ENCODE measurements at regions not wholly inside any gene's neighbourhood (a gene's known extent, or its start where the extent isn't known, plus 50 kb on each side); places are given as distances from the start of the nearest gene placed in this dataset.

DNA sequence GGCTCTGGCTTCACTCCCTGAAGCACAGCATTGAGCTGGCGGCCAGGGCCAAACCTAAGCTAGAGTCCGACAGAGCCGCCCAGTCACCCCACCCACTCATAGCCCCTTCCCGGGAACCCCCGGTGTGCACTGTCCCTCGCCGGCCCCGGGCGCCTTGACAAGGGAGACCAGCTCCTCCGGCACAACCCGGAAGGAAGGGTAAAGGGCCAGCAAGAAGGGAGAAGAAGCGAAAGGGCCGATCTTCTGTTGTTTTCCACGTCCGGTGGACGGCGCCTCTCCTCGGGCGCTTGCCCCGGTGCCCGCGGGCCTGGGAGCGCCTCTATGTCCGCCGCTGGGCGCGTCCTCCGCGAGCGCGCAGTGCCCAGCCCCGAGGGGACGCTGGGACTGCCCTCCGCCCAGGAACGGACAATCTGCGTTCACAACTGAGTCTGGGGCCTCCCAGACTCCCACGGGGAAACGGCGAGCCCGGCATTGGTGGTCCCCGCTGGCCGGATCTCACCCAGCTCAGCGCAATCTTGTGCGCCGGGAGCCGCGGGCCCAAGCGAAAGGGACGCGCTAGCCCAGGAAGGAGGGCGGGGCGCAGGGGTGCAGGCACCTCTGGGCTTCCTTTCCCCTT, 172.5 kb upstream of the MIR17HG start:
- DNase-seq: no peak

DNA sequence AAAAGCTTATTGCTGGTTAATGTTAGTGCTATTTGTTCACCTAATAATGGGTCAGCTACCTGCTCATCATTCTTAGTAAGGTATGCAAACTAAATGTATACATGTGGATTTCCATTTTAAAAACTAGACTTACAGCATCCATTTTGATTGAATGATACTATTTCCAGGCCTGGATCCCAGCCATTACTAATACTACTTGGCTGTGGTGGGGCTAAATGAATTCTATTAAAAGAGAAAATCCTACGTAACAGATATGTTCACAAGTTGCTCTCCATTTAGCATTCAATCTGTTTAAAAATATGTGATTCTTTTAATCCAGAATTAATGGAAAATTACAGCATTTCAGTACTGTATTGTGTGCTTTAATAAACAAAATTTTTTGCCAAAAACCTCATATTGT, 169.4 kb upstream of the MIR17HG start:
- DNase-seq: no peak

DNA sequence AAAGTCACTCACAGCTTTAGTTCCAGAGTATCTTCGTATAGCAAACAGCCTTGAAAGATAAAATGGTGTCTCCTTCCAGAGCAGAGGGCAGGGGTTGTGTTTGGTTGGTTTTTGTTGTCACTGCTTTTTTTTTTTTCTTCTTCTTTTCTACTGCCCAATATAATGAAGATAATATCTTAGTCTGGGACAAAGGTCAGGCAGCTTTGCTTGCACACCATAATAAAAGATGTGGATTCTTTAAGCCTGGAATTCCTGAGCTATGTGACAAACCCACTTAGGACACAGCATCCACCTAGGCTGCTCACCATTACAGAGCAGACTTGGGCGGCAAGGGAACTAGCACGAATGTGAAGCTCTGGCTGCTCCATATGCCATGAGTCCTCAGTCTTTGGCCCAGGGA, 165.6 kb upstream of the MIR17HG start:
- no peak for DNase-seq

DNA sequence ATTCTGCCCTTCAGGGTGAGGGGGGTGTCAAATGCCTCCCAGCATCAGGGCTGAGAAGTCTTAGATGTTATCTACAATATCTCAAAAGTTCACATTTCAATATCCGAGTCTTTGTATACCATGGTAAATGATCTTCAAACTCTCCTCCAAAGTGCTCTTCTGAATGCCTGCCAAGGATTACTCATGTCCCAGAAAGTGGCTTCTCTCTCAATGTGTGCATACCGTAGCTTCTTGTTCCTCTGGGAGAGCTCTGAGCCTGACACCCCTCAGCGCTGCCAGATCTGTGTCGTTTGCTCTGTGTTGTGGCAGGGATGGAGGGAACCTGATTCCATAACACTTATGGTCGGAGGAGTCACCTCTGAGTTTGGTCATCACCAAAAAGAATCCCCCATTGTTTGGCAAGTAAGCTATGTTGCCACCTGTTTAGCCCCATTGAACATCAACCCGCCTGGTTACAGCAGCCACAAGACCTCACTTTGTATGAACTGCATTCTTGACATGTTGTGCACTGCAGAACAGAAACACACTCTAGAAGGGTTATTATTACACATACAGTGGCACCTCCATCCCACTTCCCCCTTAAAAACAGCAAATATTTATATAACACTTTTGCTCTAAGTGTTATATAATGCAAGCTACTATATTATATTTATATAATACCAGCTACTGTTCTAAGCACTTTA, 163.1 kb upstream of the MIR17HG start:
- no peak for DNase-seq

DNA sequence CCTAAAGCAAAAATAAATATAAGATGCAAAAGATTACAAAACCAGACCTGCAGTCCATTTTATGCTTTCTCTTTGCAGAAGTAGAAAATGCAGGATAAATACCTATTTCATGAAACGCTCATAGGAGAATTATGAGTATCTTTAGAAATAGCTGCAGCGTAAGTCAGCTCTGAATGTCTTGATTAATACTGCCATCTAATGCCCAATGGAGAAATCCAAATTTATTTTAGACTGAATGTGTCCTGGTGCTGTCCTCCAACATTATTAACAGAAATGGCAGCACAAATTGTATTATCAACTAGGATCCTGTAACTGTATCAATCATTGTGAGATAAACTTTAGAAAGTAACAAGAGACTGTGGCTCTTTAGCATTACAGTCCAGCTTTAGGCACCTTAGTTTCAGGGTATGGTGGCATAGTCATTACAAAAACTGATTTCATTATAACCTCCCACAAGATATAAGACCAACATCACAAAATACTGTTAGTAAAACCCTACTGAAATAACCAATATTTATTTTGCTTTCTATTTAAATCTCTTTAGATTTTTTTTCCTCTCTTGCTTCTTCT, 162.1 kb upstream of the MIR17HG start:
- peak in 1 of 2 donors; percentile 40 for DNase-seq

DNA sequence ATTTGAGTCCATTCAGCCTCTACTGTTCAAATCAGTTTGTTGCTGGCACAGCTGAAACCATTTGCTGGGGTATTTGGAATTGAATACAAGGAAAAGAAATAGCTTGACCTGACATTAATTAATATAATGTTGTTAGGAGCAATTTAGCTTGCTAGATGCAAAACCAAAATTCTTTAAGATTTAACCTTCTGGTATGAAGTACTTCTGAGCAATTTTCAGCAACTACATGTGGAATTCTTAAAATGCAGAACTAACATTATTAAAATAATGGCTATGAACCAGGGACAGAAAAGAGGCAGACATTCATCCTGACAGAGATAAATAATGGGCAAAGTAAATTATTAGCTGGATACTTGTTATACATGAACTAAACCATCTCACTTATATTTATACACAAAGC, 160.0 kb upstream of the MIR17HG start:
- no peak for DNase-seq

DNA sequence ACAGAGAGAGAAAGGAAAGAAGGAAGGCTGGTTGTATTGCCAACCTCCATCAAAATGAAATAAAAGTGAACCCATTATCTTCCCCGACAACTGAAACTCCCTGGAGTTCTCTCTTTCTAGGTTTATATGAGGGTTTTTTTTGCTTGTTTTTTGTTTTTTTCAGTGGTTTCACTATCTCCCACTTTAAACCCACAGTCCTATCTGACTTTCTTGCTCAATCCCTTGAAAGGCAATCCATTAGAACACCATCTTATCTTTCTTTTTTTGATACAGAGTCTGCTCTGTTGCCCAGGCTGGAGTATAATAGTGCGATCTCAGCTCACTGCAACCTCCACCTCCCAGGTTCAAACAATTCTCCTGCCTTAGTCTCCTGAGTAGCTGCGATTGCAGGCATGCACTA, 158.0 kb upstream of the MIR17HG start:
- DNase-seq: no peak

DNA sequence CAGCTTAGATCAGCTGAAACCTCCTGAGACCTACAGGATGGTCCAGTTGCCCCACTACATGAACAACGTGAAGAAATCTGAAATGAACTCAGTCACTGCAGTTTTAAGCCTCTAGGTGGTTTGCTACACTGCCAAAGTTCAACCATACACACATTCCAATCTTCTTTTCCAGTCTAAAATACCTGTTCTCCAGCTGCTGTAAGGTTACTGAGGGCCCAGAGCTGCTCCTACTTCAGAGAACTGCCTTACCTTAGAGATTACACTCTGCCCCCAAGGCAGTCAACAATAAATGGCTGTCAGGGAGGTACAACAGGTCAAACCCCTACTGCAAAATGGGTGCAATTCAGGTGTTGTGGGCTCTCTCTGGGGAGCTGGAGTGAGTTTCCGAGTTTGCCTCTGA, 154.1 kb upstream of the MIR17HG start:
- no peak for DNase-seq

DNA sequence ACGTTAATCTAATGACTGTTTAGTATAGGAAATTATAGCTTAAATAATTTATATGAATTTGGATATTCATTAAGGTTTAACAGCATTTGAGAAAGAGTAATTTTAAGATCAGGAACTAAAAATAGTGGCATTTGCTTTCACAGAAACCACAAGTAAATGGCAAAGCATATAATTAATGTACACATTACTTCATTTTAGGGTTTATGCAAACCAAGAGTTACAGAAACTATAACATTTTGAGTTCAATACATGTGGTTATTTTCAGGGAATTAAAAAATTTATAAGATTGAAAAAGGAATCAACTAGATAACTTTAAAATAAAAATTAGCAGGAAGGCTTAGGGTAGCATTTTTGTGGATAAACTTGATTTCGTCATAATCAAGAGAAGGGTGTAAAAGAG, 151.7 kb upstream of the MIR17HG start:
- DNase-seq: no peak

DNA sequence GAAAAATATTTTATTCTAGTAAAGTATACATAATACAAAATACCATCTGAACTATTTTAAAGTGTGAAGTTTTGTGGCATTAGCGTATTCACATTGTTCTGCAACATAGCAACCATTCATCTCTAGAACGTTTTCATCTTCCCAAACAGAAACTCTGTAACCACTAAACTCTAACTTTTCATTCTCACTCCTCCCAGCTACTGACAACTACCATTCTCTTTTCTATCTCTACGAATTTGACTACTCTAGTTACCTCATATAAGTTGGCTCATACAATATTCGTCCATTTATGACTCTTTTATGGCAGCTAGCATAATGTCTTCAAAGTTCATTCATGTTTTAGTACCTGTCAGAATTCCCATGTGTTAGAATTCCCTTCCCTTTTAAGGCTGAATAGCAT, 150.5 kb upstream of the MIR17HG start:
- no peak for DNase-seq

DNA sequence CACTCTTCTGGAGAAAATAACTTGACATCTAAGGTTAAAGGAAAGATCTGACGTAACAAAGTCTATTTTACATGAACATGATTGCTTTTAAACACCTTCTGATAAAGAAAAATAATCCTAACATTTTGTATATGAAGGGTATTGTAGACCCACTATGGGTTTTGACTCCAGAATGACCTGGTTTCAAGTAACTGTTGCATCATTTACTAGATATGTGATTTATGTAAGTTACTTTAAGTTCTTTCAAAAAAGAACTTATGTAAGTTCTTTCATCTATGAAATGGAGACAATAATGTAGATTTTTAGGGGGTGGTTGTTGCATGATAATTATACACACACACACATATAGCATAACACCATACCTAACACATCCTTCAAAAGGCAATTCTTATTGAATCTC, 147.6 kb upstream of the MIR17HG start:
- DNase-seq: no peak

DNA sequence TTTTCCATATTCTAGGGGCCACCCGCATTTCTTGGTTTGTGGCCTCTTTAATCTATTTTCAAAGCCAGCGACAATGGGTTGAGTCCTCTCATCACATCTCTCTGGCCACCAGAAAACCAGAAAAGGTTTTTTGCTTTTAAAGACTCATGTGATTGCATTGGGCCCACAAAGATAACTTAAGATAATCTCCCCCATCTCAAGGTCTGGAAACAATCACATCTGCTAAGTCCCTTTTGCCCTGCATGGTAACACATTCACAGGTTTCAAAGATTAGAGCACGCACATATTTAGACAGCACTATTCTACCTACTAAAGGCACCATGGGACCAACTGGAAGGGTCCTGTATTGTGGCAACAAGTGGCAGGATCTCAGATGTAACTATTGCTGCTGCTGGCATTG, 147.0 kb upstream of the MIR17HG start:
- DNase-seq: no peak

DNA sequence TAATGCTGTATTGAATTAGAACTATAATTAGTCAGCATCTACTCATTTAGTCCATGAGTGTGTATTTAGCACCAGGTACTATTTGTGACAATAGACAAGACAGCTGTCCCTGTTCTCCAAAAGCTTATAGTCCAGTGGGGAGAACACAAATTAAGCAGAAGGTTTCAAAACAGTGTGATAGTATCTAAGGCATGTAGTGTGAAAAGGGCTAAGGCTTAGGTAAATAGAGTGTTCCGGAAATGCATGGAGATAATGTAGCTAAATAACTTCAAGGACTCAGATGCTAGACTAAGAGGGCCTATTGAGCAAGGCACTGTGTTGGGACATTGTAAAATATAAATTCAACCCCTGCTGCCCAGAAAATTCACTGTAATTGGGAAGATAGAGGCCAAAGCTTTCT, 144.1 kb upstream of the MIR17HG start:
- DNase-seq: no peak

DNA sequence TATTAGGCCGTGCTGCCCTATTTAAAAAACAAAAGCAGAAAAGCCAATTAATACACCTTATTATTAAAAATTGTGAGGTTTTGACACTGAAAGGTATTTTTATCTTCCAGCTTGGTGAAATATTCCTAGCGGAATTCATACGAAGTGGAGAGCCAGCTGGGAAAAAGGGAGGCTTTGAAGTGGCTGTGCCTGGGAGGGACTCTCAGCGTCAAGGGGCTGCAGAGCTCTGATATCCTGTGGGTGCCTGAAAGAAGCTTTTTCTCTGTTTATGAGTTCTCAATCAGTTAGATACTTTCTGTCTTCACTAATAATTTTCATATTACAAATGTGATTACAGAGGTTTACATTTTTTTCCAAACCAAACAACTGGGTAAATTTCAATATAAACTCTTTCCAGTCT, 140.2 kb upstream of the MIR17HG start:
- DNase-seq: no peak

DNA sequence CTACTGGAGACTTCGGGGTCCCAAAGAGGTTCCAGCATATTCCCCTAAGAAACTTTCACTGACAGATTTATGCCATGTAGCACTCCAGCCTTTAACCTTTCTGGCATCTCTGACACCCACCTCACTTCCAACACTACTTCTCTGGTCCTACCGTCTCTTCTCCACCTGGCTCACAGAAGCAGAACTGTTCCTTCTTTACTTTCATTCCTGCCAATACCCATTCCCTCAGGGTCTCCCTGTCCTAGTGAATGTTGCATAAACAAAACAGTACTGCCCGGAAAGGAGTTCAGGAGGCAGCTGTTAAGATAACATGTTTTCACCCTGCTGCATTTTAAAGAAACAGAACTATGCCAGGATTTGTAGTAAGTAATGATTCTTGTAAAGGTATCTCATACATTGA, 136.0 kb upstream of the MIR17HG start:
- no peak for DNase-seq

DNA sequence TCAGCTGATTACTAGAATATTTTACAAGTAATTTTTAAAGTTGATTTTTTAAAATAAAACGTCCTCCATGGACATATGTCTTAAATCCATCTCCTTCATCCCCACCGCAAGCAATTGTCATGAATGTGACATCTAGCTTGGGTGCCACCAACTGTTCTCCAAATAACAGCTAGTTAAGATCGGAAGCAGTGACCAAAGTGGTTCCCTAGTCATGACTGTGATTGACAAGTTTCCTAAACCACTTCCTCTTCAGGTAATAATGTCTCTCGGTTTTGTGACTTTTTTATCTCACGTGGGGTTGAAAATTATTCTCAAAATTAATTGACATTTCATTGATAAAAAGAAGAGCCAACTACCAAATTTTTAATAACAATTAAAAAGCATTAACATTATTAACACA, 135.3 kb upstream of the MIR17HG start:
- DNase-seq: peak in 1 of 2 donors; percentile 4

DNA sequence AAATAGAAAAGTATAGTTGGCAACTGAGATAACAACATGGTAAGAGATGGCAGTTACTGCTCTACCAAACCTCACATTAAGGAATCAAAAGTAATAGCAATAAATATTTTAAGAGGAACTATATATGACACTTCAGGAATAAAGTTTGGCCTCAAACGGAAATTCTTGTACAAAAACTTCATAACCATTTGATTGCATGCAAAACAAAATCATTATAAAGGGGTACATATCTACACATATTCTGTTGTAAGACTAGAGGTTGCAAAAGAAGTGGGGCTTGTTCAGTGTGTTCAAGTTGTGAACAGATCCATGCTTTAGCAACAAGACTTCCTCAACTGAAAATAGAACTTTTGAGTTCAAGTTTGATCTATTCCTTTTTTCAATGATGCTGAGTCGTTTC, 133.5 kb upstream of the MIR17HG start:
- peak in 1 of 2 donors; percentile 9 for DNase-seq

DNA sequence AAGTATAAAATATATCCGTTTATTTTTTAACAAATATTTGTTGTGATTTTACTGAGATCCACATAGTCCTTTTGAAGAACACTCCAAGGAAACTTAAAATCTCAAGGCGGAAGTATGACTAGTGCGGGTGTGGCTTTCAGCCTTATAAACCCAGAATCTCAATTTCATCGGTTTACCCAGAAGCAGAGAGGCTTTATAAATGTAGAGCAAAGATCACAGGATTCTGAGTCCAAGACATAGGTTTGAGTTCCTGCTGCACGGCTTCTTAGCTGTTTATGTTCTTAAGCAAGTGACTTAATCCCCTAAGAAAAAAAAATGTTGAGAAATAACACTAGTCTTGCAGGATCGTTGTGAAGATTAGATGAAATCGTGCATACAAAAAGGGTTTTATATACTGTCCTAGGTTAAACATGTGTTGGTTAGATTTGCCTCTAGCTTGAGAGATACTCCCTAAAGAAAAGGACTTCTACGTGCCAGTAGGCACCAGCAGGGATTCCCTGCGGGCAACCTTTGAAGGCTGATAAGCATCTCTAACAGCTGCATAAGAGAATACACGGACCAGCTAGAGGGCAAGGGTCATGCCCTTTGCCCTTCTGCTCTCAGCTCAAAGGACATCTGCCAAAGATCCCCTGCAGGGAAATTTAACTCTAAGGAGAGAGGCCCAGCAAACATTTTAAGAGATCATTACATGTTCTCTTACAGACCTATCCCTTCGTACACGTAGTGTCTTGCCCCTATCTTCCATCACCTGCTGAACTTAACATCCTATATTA, 130.4 kb upstream of the MIR17HG start:
- no peak for DNase-seq

DNA sequence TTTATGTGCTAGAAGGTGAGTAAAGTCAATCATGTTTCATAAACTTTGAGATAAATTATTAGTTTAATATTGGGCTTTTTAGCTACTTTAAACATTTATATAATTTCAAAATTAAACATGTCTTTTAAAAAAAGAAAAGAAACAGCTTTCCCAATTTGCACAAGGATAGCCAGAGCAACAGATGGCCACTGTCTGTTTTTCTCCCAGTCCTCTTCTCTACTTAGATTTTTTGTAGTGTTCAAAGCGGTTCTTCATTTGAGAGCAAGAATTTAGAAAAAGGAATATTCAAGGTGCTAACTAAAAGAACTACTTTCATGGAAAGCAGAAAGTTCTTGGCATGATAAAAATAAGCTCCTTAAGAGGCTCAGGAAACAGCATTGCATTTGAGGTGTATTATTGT, 128.3 kb upstream of the MIR17HG start:
- DNase-seq: no peak

DNA sequence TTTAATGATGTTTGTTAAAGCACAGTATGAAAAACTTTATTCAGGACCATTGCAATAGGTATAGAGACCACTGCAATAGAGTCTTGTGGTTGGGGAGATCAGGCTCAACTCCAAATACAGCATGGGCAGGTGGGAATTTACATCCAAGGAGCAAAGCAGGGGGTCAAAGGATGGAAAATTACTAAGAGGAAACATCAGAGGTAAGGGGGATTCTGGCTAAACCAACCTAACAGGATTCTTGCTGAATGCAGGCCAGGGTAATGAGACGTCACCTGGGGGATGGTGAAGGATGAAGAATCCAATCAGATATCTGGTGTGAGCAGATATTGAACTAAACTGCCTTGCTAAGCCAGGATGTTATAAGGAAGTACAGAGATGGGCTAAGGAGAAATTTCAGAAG, 126.6 kb upstream of the MIR17HG start:
- DNase-seq: no peak

DNA sequence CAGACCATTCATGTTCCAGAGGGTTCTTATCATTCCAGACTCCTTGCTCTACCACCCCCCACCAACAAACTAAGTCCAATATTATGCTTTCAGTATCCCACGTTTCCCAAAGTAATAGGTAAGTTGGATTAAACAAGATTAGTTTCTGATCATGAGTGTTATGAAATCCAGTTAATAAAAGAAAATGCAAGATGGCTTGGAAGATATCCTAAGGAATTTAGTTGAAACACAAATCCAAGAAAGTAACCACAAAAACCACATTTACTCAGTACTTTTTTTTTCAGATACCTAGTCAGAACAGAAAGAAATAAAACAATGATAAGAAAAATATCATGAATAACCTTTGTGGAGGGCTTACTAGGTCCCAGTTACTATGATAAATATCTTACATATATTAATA, 119.4 kb upstream of the MIR17HG start:
- DNase-seq: no peak

DNA sequence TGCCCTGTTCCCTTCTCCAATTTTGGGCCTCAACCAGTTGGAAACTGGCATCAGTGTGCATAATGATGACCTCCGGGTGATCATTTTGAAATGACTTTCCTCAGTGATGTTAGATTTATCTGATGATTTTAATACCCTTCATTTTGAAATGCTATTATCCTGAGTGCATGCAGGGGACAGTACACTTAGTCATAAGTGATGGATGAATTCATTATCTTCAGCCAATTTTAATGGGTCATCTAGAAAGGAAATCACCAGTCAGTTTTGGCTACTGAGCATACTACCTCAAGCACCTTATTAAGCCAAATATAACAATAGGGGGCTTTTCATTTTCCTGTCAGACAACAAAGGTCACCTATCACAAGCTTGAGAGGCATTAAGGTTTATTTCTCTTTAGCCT, 118.5 kb upstream of the MIR17HG start:
- no peak for DNase-seq

DNA sequence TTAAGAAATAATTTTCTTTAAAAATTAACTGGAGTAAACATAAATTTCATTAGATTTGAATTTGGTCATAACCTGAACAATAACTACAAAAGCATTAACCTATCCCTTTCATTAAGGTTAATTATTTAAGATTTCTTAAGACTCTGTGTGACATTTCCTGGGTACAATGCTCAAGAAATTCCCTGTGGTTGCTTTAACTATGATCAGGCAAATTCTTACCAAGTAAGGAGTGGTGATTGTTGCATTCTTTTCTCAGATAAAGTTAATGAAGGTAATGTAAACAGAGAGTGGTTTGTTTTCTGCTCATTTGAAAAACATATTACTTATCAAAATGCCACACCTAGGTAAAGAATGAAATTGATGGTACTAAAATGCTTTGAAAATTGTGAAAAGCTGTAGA, 114.8 kb upstream of the MIR17HG start:
- no peak for DNase-seq

DNA sequence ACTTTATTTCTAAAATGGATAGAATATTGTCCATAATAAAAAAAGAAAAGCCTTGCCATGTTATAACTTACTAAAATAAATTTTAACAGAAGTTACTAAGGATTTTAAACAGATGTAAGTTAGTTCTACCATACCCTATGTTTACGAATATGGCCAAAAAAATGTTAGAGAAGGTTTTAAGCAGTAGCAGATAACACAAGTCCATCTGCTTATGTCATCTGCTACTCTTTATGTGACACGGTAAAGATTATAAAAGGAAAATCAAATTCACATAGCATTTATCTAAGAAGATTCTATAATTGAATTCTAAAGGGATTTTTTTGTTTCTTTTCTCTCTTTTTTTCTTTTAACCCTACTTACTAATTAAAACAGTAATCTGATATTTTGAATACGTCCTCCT, 114.2 kb upstream of the MIR17HG start:
- DNase-seq: no peak
